ENCODE measurements at regions not wholly inside any gene's neighbourhood (a gene's known extent, or its start where the extent isn't known, plus 50 kb on each side); places are given as distances from the start of the nearest gene placed in this dataset.

DNA sequence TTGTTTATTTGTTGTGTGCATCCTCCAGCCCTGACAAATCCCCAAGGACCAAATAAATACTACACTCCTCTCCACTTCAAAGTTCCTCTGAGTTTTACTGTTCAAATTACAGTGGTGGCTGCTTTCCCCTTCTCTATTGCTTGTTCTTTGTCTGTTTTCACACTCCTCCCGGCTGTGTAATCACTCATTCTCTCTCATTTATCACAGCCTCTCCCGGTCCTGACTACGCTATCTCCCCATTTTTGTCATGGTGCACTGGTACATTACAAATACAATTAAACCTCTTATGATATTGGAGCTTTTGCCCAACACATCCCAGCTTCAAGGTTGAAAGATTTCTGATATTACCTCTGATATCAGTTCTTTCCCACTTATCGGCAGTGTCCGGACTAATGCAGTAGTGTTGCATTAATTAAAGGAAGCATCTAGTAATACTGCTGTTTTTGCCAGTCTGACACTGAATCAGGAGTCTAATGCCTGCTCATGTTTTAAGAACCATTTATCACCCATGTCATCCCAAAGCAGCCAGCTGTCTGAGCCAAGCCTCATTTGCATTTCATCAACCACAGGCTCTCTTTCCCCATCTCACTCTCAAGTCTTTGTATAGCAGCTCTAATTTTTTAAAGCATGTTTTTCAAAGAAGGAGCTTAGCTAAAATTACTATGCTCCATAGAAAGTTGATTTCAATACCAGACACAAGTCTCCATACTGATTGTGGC lies 740.5 kb downstream of the ROBO2 start:
- Histone ChIP-seq H3K27me3 (ENCODE audit: control insufficient read depth in 2 of 2, insufficient read depth in 2 of 2, low read length in 2 of 2) (no peaks in the 10 kb centered on the region), H4K20me1 (ENCODE audit: insufficient read depth, low read length) (no peaks in the 10 kb centered on the region), H3K79me2 (ENCODE audit: insufficient read depth, low read length) (no peaks in the 10 kb centered on the region), H3K4me2 (replicated peaks; ENCODE audit: extremely low read depth, low read length, poor library complexity, severe bottlenecking) (no peak overlapping the region), H3K36me3 (replicated peaks in 1 of 2; ENCODE audit: control insufficient read depth in 1 of 2, insufficient read depth in 2 of 2, low read length in 2 of 2) (no peaks in the 10 kb centered on the region), H3K4me3 (replicated peaks in 1 of 3; ENCODE audit: low read depth in 2 of 3, low read length in 3 of 3) (no peak overlapping the region), H3K4me1 (ENCODE audit: control insufficient read depth in 1 of 2, insufficient read depth in 2 of 2, low read length in 2 of 2) (no peaks in the 10 kb centered on the region), H2AFZ (ENCODE audit: insufficient read depth, low read depth, low read length, poor library complexity, severe bottlenecking) (no peak overlapping the region), H3K27ac (ENCODE audit: low read depth in 1 of 2, low read length in 2 of 2) (no peak overlapping the region), H3K9me3 (replicated peaks in 1 of 2; ENCODE audit: control insufficient read depth in 1 of 2, insufficient read depth in 1 of 2, low read length in 2 of 2) (no peaks in the 10 kb centered on the region), H3K9ac (ENCODE audit: insufficient read depth, low read length, poor library complexity, severe bottlenecking) (no peak overlapping the region)
- Mint-ChIP-seq H3K9me3 (peaks cover 0 to 2% (median 0%) of the 10 kb centered on the region in 7 donors), H3K4me3 (no peak overlapping the region), H3K36me3 (no peaks in the 10 kb centered on the region), H3K27me3 (ENCODE audit: low read depth in 3 of 3) (no peaks in the 10 kb centered on the region), H3K4me1 (no peaks in the 10 kb centered on the region), H3K27ac (no peak overlapping the region)
- no peak for DNase-seq
- TF ChIP-seq, protein P1, sequence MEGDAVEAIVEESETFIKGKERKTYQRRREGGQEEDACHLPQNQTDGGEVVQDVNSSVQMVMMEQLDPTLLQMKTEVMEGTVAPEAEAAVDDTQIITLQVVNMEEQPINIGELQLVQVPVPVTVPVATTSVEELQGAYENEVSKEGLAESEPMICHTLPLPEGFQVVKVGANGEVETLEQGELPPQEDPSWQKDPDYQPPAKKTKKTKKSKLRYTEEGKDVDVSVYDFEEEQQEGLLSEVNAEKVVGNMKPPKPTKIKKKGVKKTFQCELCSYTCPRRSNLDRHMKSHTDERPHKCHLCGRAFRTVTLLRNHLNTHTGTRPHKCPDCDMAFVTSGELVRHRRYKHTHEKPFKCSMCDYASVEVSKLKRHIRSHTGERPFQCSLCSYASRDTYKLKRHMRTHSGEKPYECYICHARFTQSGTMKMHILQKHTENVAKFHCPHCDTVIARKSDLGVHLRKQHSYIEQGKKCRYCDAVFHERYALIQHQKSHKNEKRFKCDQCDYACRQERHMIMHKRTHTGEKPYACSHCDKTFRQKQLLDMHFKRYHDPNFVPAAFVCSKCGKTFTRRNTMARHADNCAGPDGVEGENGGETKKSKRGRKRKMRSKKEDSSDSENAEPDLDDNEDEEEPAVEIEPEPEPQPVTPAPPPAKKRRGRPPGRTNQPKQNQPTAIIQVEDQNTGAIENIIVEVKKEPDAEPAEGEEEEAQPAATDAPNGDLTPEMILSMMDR (IDR thresholded peaks at IDR 0.05) = no peak
- WGBS (ENCODE audit: insufficient coverage) = 30% methylated on average over 4 of the region's 5 CpGs
- intact Hi-C loops (cut with micrococcal nuclease) = no loop called here

DNA sequence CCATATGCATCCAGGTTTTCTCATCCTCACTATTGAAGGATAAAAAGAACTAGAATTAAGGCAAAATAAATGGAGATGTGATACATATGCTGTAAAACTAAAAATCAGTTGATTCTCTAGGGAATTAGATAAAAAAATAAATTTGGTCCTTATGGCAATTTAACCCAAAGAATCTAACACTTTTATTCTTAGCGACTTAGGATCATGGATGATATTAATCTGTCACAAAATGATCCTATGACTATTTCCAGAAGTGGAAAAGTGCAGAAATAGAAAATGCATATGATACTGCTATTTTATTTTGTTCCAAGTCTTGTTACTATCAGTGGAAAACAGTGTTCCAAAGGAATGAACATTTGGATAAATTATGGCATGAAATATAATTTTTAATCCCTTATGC lies 746.3 kb downstream of the ROBO2 start:
- no peak for DNase-seq
- Histone ChIP-seq H3K4me2 (replicated peaks; ENCODE audit: extremely low read depth, low read length, poor library complexity, severe bottlenecking) (no peak overlapping the region), H3K27ac (ENCODE audit: low read depth in 1 of 2, low read length in 2 of 2) (no peak overlapping the region), H3K27me3 (ENCODE audit: control insufficient read depth in 2 of 2, insufficient read depth in 2 of 2, low read length in 2 of 2) (no peaks in the 10 kb centered on the region), H4K20me1 (ENCODE audit: insufficient read depth, low read length) (no peaks in the 10 kb centered on the region), H3K9ac (ENCODE audit: insufficient read depth, low read length, poor library complexity, severe bottlenecking) (no peak overlapping the region), H2AFZ (ENCODE audit: insufficient read depth, low read depth, low read length, poor library complexity, severe bottlenecking) (no peak overlapping the region), H3K36me3 (replicated peaks in 1 of 2; ENCODE audit: control insufficient read depth in 1 of 2, insufficient read depth in 2 of 2, low read length in 2 of 2) (no peaks in the 10 kb centered on the region), H3K79me2 (ENCODE audit: insufficient read depth, low read length) (no peaks in the 10 kb centered on the region), H3K9me3 (replicated peaks in 1 of 2; ENCODE audit: control insufficient read depth in 1 of 2, insufficient read depth in 1 of 2, low read length in 2 of 2) (no peaks in the 10 kb centered on the region), H3K4me3 (replicated peaks in 1 of 3; ENCODE audit: low read depth in 2 of 3, low read length in 3 of 3) (no peak overlapping the region), H3K4me1 (ENCODE audit: control insufficient read depth in 1 of 2, insufficient read depth in 2 of 2, low read length in 2 of 2) (no peaks in the 10 kb centered on the region)
- Mint-ChIP-seq H3K27me3 (ENCODE audit: low read depth in 3 of 3) (no peaks in the 10 kb centered on the region), H3K4me3 (no peak overlapping the region), H3K27ac (no peak overlapping the region), H3K36me3 (no peaks in the 10 kb centered on the region), H3K9me3 (peaks cover 0 to 3% (median 0%) of the 10 kb centered on the region in 7 donors), H3K4me1 (no peaks in the 10 kb centered on the region)
- no CpG with 5 or more reads among the region's 1 CpG for WGBS (ENCODE audit: insufficient coverage)
- TF ChIP-seq, protein P1 (IDR thresholded peaks at IDR 0.05) = no peak
- intact Hi-C loops (cut with micrococcal nuclease) = no loop called here

All from CD14-positive monocyte (primary cell).